Heart left ventricle (tissue), 16 donors: ENCODE measurements at regions not wholly inside any gene's neighbourhood (a gene's known extent, or its start where the extent isn't known, plus 50 kb on each side); places are given as distances from the start of the nearest gene placed in this dataset.
"Not testable (repeated sequence)": the region's sequence is repeated elsewhere in the genome, so short reads cannot be mapped to it uniquely, and the experiment has no call there.

Experiments
- ATAC-seq, 4 donors: fragments of 200-7000 bp; cut with Tn5 transposase; one replicate each; pipeline ENCODE4 v1.9.1; 2020 to 2022; ENCODE audit warnings: moderate library complexity in 4 of 4, mild to moderate bottlenecking in 3 of 4, moderate number of reproducible peaks in 1 of 4
- DNase-seq, 5 donors: peaks; one replicate each; pipeline ENCODE4 v3.0.0-alpha.2; 2020
- H3K27ac ChIP-seq, 12 donors: fragments of 200-600 bp; sonication (generic) in 4 of 12; one replicate each; pipeline versions ENCODE4 v1.5.0 to v1.8.0; 2016 to 2022; ENCODE audit warnings: mild to moderate bottlenecking in 2 of 12
- H3K27me3 ChIP-seq, 9 donors: fragments of 200-600 bp; sonication (generic) in 2 of 9; one replicate each; pipeline versions ENCODE4 v1.5.1 to v1.8.0; 2016 to 2022; ENCODE audit warnings: mild to moderate bottlenecking in 3 of 9
- H3K36me3 ChIP-seq, 9 donors: fragments of 200-600 bp; sonication (generic) in 2 of 9; one replicate each; pipeline versions ENCODE4 v1.5.0 to v1.8.0; 2018 to 2022; ENCODE audit warnings: mild to moderate bottlenecking in 2 of 9
- H3K4me1 ChIP-seq, 12 donors: fragments of 200-600 bp; sonication (generic) in 4 of 12; one replicate each; pipeline versions ENCODE4 v1.5.0 to v1.8.0; 2016 to 2022; ENCODE audit warnings: mild to moderate bottlenecking in 3 of 12
- H3K4me3 ChIP-seq, 12 donors: fragments of 200-600 bp; sonication (generic) in 4 of 12; one replicate each; pipeline versions ENCODE4 v1.5.0 to v1.8.0; 2017 to 2022; ENCODE audit warnings: mild to moderate bottlenecking in 9 of 12, moderate library complexity in 4 of 12
- H3K9me3 ChIP-seq, 12 donors: fragments of 200-600 bp; sonication (generic) in 4 of 12; one replicate each; pipeline versions ENCODE4 v1.5.0 to v1.8.0; 2016 to 2022; ENCODE audit warnings: mild to moderate bottlenecking in 1 of 12
- POLR2A ChIP-seq, 2 donors: fragments of 450-650 bp; IDR thresholded peaks; one replicate each; pipeline ENCODE4 v1.6.1; 2017; ENCODE audit warnings: antibody characterized with exemption in 2 of 2, mild to moderate bottlenecking in 2 of 2, moderate library complexity in 2 of 2
- WGBS, 4 donors: extraction: QIAGEN DNeasy Blood & Tissue Kit in 2 of 4; methylation state at CpG; one replicate each; pipeline versions ENCODE4 v1.1.5 to v1.1.7; 2013 to 2018; 5-methylcytosine and 5-hydroxymethylcytosine counted together
- intact Hi-C, 10 donors: fragments of 100-400 bp; cut with DNase I; formaldehyde crosslinking; loops; one replicate each; pipeline versions ENCODE4 v1.11.1 to v1.14.2; 2022
- TF ChIP-seq, protein P1 (sequence below), 12 donors: fragments of 200-600 bp; sonication (generic) in 4 of 12; IDR thresholded peaks; one replicate each; pipeline versions ENCODE4 v1.5.0 to v1.8.0; 2018 to 2022; ENCODE audit warnings: antibody characterized with exemption in 12 of 12, mild to moderate bottlenecking in 5 of 12
- donor health status: ischemic (EF 13 %, LVEDD 7.1; RV severe dilation, severe dysfunction).
- donor health status: healthy with polysubstance abuse.
- donor health status: DM: no; HTN: yes; CAD: no.
- donor health status: DM: no; HTN: no; CAD: no.
- donor health status: ischemic (EF 25% LVEDD 6.9; RV normal size, moderate dysfunction).
- donor health status: ischemic (EF 25% LVEDD 5.7; RV mildly dilated, moderate dysfunction).
- donor health status: healthy.
- donor health status: DM: yes; HTN: yes; CAD: no.
- donor health status: ischemic (EF 35%, LVEDD 5.7; RV mildly dilated, moderate dysfunction).
- donor health status: nonischemic (EF 11% LVEDD 7.7; RV severe dilation, severe dysfunction).
- donor health status: DM: yes; HTN: yes; CAD: no.
- donor health status: PGD.
- donor health status: ischemic (EF 29% LVEDD 5.4; RV normal size, mild dysfunction).
- donor health status: nonischemic (EF 23%, LVEDD 6.1; RV moderate dilation, normal function).

- no peak overlapping the region for H3K27ac ChIP-seq
- no peak for TF ChIP-seq POLR2A (IDR thresholded peaks at IDR 0.05)
- TF ChIP-seq, protein P1, sequence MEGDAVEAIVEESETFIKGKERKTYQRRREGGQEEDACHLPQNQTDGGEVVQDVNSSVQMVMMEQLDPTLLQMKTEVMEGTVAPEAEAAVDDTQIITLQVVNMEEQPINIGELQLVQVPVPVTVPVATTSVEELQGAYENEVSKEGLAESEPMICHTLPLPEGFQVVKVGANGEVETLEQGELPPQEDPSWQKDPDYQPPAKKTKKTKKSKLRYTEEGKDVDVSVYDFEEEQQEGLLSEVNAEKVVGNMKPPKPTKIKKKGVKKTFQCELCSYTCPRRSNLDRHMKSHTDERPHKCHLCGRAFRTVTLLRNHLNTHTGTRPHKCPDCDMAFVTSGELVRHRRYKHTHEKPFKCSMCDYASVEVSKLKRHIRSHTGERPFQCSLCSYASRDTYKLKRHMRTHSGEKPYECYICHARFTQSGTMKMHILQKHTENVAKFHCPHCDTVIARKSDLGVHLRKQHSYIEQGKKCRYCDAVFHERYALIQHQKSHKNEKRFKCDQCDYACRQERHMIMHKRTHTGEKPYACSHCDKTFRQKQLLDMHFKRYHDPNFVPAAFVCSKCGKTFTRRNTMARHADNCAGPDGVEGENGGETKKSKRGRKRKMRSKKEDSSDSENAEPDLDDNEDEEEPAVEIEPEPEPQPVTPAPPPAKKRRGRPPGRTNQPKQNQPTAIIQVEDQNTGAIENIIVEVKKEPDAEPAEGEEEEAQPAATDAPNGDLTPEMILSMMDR (IDR thresholded peaks at IDR 0.05), result no peak
- no peak for ATAC-seq
- H3K9me3 ChIP-seq, result no peaks in the 10 kb centered on the region
- no peak for DNase-seq
- intact Hi-C loops, result no loop called here
- 47 to 65% (median 56%) methylated on average over 4 of the region's 4 CpGs for WGBS, 4 donors
- peaks cover 0 to 5% (median 0%) of the 10 kb centered on the region in 12 donors for H3K4me1 ChIP-seq
- H3K36me3 ChIP-seq, result no peaks in the 10 kb centered on the region
- no peak overlapping the region for H3K4me3 ChIP-seq
- H3K27me3 ChIP-seq, result peaks cover 0 to 5% (median 0%) of the 10 kb centered on the region in 9 donors
These were observed 59.6 kb upstream of the MAN2A1 start for GRCh38 chr5:109630093-109630492.

DNA sequence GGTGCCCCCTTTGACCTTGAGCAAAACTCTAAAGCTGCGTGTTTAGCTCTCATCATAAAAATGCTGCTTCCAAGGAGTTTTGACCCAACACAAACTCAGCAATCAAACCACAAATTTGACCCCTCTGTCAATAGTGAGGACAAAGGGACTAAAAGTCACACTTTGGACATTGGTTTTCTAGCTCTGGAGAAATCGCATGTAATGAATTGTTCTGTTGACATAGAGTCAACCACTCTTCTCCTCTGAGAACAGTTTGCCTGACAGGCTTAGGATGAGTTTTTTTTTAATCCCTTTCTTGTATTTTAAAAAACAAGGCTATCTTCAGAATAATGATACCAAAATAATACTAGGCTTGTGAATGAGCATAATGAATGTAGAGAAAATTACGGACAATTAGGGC, 61.1 kb upstream of the MAN2A1 start:
- ATAC-seq, result no peak
- Histone ChIP-seq H3K27me3 (peaks cover 0 to 5% (median 0%) of the 10 kb centered on the region in 9 donors), H3K27ac (no peak overlapping the region), H3K36me3 (no peaks in the 10 kb centered on the region), H3K9me3 (no peaks in the 10 kb centered on the region), H3K4me1 (peaks cover 0 to 5% (median 0%) of the 10 kb centered on the region in 12 donors), H3K4me3 (no peak overlapping the region)
- 82 to 93% (median 86%) methylated on average over 3 of the region's 3 CpGs for WGBS, 4 donors
- TF ChIP-seq, protein P1 (IDR thresholded peaks at IDR 0.05), result no peak
- TF ChIP-seq POLR2A (IDR thresholded peaks at IDR 0.05), result no peak
- no peak for DNase-seq
- intact Hi-C loops, result no loop called here

GRCh38 chr5:109621266-109621665, 68.5 kb upstream of the MAN2A1 start:
- H3K27ac ChIP-seq, H3K36me3 ChIP-seq, H3K4me1 ChIP-seq, H3K27me3 ChIP-seq, DNase-seq, H3K9me3 ChIP-seq, H3K4me3 ChIP-seq, intact Hi-C loops, ATAC-seq: not testable (repeated sequence)
- WGBS, 4 donors, result 82 to 92% (median 87%) methylated on average over 5 of the region's 5 CpGs

DNA sequence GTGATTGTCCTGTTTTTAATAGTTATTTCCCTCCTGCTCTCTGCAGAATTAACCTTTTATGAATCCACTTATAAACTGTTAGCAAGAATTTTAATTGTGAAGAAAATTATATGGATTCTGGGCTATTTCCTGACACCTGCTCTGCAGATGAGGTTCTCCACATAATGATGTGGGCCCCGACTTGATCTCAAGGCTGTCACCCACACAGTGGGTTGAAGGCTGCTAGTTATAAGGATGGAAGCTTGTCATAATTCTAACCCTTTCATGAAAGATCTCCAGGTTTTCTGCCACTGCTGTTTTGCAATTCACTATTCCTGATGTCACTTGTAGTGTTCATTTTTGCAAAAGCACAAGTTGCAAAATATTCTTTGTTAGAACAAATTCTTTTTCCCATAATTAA, 69.1 kb upstream of the MAN2A1 start:
- 63 to 85% (median 83%) methylated on average over 1 of the region's 1 CpG for WGBS, 4 donors
- no peaks in the 10 kb centered on the region for H3K36me3 ChIP-seq
- DNase-seq (no peak), ATAC-seq (no peak)
- peaks cover 0 to 3% (median 0%) of the 10 kb centered on the region in 12 donors for H3K4me1 ChIP-seq
- H3K27me3 ChIP-seq, result no peaks in the 10 kb centered on the region
- intact Hi-C loops, result no loop called here
- TF ChIP-seq POLR2A (IDR thresholded peaks at IDR 0.05), result no peak
- TF ChIP-seq, protein P1 (IDR thresholded peaks at IDR 0.05), result no peak
- no peak overlapping the region for H3K27ac ChIP-seq
- peaks cover 0 to 3% (median 0%) of the 10 kb centered on the region in 12 donors for H3K9me3 ChIP-seq
- H3K4me3 ChIP-seq, result no peak overlapping the region

- Histone ChIP-seq H3K27ac (no peak overlapping the region), H3K4me3 (no peak overlapping the region), H3K9me3 (peaks cover 0 to 3% (median 0%) of the 10 kb centered on the region in 12 donors), H3K4me1 (peaks cover 0 to 3% (median 0%) of the 10 kb centered on the region in 12 donors), H3K27me3 (no peaks in the 10 kb centered on the region), H3K36me3 (no peaks in the 10 kb centered on the region)
- no peak for ATAC-seq
- no peak for DNase-seq
- intact Hi-C loops, result no loop called here
- TF ChIP-seq, protein P1 (IDR thresholded peaks at IDR 0.05), result no peak
- no peak for TF ChIP-seq POLR2A (IDR thresholded peaks at IDR 0.05)
These were observed 70.1 kb upstream of the MAN2A1 start for GRCh38 chr5:109619606-109620005.
